ENCODE measurements at regions not wholly inside any gene's neighbourhood (a gene's known extent, or its start where the extent isn't known, plus 50 kb on each side); places are given as distances from the start of the nearest gene placed in this dataset.
"Not testable (repeated sequence)": the region's sequence is repeated elsewhere in the genome, so short reads cannot be mapped to it uniquely, and the experiment has no call there.

DNA sequence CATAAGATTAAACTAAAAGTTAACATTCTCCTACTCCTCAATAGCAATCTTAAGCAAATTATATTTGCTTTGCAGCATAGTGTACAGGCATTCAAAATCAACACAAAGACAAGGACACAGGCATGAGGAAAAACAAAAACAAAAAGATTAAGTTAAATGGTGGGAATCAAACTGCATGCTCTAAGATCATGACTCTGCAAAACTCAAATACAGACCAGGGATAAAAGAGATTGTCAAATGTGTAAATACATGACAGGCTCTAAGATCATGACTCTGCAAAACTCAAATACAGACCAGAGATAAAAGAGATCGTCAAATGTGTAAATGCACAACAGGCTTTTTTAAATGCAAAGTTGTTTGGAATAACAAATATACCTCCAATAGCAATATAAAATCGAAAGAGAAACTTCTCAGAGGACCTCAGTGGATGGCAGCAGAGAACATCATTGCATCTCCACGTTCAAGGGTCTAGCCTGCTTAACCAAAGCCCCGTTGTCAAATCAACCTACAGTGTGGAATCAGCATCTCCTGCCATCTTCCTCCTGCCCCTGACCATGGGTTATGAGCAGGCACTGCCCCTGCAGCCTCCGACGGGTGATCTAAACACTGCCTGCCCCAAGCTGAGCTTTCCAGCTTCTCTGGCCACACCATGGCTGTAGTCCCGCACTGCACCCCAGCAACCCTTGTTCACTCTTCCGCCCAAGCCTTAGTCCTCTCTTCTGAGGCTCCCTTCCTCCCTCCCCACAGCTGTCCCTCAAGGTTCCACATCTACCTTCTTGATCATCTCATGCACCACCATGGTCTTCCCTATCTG, 446.1 kb downstream of the SOX9 start:
- DNase-seq = no peak

DNA sequence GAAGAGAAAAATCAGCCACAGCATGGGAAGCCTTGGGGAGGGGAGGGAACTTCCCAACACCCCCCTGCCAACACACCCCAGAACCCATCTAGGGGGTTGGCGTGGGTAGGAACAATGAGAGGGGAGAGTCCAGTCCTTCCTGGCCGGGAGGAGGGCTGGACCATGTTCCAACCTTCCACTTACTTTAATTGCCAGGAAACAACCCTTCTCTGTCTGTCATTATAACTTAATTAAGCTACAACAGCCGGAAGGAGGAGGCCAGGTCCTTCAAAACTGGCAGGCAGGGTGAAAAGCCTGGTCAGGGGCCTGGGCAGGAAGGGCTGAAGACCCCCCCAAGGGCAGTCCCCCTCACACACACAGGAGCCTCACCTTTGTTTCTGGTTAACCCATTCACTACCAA, 447.0 kb downstream of the SOX9 start:
- DNase-seq = no peak

- no peak for DNase-seq
Observed at GRCh38 chr17:72569148-72569946, 448.5 kb downstream of the SOX9 start.

DNA sequence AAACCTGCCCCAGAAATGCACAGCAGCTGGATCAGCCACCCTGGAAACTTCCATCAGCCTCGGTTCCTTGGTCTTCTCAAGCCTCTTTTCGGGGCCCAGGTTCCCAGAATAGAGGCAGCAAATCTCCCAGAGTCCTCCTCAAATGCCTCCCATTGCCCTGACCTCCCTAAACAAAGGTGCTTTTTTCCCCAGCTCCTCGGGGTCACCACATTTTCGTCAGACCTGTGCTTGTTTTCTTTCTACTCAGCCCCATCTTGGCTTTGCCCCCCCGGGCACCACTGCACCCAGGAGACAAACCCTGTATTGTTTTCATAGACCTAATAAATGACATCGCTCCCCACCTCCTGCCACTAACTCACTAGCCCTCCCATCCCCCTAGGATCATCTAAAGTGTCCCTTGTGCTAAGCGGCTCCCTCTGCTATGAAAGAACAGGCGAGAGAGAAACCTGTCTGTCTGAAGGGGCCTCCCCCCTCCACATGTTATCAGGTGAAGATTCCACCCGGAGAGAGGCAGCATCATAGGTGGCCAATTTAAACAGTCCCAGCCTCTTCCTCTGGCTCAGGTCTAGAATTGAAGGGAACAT, 451.1 kb downstream of the SOX9 start:
- DNase-seq = no peak

DNA sequence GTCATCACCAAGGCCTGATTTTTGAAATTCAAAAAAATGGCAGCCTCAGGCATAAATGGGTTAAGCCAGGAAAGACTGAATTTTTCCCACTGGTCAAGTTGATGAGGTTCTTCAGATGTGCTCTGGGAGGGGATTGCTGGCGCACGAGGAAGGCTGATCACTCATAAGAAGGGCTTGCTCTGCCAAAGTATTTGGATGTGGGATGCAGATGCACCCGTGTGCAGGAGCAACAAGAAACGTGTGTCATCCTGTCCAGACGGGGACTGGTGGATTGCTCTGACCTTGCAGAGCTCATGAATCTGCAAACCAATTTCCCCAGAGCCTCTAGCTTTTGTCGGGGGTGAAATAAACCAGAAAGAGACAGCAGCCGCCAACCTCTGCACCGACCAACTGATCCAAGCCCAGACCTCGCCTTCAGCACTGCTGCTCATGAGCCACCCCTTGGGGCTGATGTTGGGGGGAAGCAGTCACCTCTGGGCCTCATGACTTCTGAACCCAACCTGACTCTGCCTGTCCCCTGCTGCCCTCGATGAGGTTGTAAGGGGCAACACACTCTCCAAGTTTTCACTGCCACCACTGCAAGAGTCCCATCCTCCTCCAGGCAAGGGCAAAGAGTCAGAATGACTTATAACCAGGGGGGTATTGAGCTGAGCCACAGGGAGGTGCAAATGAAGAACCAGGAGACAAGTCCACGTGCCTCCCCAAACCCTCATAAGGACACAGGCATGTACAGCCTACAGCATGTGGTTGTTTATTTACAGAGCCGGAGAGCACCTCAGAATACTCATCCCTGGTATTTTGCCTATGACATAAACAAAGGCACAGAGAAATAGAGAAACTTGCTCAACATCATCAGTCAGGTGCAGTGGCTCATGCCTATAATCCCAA, 452.0 kb downstream of the SOX9 start:
- DNase-seq = no peak

GRCh38 chr17:72573492-72573801, 452.6 kb downstream of the SOX9 start:
- not testable (repeated sequence) for DNase-seq

GRCh38 chr17:72574675-72575510, 454.1 kb downstream of the SOX9 start:
- DNase-seq = no peak

DNA sequence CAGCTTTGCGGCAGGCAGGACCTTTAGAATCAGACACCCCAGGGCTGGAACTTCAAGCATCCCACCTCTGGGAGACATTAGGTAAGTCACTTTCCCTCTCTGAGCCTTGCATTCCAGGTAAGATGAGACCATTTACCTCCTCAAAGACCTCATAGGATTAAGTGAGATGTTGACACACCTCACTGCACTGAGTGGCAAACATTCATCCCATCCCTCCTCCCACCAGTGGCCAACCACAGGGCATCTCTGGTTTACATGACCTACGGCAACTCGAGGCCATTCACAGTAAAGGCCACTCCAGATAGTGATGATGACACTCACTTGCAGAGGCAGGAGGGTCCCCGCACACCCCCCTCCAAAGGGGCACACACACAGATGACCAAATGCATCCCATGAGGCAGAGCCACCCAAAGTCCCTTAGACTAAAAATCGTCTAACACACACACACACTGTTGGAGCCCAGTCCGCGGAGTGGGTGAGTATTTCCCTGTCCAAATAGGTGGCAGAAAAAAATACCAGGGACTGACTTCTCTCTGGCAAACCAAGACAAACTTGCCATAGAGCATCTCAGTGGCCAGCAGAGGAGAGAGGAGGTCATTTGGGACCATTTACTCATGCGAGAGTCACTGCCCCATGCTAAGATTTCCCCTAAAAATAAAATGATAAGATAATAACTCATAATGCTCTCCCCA, 454.9 kb downstream of the SOX9 start:
- DNase-seq = no peak

- DNase-seq = no peak
Observed at GRCh38 chr17:72576289-72576759, 455.5 kb downstream of the SOX9 start.

GRCh38 chr17:72578817-72579470, 458.1 kb downstream of the SOX9 start:
- DNase-seq = no peak

- DNase-seq = no peak
Observed at GRCh38 chr17:72579990-72580320, 459.1 kb downstream of the SOX9 start.

DNA sequence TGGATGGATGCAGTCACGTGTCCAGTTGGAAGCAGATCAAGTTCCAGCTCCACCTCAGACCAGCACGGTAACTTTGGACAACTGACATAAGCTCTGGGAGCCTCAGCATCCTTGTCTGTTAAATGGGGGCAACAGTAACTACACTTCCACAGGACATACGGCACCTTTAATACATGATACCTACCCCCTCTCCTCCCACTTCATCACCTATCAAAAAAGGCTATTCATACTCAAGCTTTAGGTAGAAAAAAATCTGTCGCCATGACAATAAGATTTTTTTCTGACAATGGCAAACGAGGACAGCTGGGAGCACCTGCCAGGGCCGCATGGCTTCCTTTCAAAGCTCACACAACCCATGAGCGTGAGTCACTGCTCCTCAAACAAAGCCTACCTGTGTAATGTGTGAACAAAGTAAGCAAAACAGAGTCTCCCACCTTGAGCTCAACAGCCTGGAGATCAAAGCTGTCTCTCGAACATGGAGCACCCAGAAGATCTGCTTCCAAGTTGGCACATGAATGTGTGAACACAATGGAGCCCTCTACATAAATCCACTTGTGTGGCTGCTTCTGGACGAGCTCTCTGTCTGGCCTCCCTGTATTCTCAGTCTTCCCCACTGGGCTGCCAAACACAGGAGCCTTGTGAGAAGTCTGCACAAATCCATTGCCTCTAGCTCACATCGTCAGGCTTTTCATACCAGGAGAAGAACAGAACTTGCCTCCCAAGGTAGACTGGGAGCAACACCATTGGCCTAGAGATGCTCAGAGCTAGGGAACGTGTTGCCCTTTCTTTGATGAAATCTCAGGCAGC, 459.7 kb downstream of the SOX9 start:
- DNase-seq = no peak

- no peak for DNase-seq
Observed at GRCh38 chr17:72587156-72587555, 466.3 kb downstream of the SOX9 start.

- no peak for DNase-seq
Observed at GRCh38 chr17:72587773-72588511, 467.1 kb downstream of the SOX9 start.

DNA sequence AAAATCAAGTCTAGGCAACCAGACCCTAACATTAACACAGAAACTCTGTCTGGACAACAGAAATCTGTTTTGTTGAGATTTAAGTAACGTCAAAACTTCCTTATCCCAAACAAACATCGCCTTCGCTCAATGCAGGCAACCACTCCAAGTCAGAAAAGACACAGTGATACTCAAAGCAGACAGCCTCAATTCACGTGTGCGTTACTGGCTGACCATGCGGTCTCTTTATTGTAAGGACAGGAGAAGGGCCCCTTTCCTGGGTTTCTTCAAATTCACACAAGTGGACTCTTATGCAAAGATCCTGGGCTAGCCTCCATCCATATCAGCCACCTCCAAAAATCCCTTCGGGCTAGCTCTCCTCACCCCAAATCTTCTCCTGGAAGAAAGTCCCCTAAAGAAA, 467.7 kb downstream of the SOX9 start:
- DNase-seq = no peak

- peak; percentile 19 for DNase-seq
Observed at GRCh38 chr17:72588961-72589360, 468.1 kb downstream of the SOX9 start.

- DNase-seq = no peak
Observed at GRCh38 chr17:72590382-72590781, 469.6 kb downstream of the SOX9 start.

DNA sequence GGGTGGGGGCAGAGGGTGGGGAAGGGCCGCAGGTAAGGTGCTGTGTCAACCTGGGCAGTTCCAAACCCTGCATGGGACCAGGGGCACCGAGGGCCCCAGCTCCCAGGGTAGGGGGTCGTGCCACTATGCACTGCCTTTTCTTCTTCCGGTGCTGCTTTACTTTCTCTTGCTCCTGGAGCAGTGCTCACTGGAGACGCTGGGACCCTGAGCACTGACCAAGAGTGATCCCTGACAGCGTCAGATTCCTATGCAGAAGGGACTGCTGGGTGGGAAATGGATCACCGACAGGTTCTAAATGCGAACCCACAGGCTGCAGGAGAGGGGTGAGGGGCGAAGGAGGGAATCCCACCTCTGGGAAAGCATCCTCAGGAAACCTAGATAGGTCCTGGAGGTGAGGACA, 470.1 kb downstream of the SOX9 start:
- DNase-seq = no peak

Data from activated CD4-positive, alpha-beta T cell treated with anti-CD3 and anti-CD28 coated beads, Interleukin-2, amount 50 U/mL, for 4 hours (primary cell).